ENCODE measurements at regions not wholly inside any gene's neighbourhood (a gene's known extent, or its start where the extent isn't known, plus 50 kb on each side); places are given as distances from the start of the nearest gene placed in this dataset.

DNA sequence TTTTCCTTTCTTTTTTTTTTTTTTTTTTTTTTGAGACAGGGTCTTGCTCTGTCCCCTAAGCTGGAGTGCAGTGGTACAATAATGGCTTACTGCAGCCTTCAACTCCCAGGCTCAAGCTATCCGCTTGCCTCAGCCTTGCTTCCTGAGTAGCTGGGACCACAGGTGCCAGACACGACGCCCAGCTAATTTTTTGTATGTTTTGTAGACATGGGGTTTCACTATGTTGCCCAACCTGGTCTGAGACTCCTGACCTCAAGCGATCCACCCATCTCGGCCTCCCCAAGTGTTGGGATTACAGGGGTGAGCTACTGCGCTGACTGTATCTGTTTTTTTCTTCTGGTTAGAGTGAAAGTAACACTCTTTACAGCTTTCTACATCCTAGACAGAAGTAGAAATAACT is 167.9 kb upstream of the FOXN2 start:
- TF ChIP-seq, protein P1, sequence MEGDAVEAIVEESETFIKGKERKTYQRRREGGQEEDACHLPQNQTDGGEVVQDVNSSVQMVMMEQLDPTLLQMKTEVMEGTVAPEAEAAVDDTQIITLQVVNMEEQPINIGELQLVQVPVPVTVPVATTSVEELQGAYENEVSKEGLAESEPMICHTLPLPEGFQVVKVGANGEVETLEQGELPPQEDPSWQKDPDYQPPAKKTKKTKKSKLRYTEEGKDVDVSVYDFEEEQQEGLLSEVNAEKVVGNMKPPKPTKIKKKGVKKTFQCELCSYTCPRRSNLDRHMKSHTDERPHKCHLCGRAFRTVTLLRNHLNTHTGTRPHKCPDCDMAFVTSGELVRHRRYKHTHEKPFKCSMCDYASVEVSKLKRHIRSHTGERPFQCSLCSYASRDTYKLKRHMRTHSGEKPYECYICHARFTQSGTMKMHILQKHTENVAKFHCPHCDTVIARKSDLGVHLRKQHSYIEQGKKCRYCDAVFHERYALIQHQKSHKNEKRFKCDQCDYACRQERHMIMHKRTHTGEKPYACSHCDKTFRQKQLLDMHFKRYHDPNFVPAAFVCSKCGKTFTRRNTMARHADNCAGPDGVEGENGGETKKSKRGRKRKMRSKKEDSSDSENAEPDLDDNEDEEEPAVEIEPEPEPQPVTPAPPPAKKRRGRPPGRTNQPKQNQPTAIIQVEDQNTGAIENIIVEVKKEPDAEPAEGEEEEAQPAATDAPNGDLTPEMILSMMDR (IDR thresholded peaks at IDR 0.05) = no peak
- TF ChIP-seq POLR2A (IDR thresholded peaks at IDR 0.05) (no peak), POLR2AphosphoS5 (IDR thresholded peaks at IDR 0.05) (no peak)
